SH-SY5Y (cell line): ENCODE measurements at regions not wholly inside any gene's neighbourhood (a gene's known extent, or its start where the extent isn't known, plus 50 kb on each side); places are given as distances from the start of the nearest gene placed in this dataset.

Experiments
- GATA2 ChIP-seq: IDR thresholded peaks from 2 replicates; pipeline ENCODE4 v1.6.1; 2011; ENCODE audit warnings: mild to moderate bottlenecking, low read depth, low read length
- GATA3 ChIP-seq: IDR thresholded peaks from 2 replicates; pipeline ENCODE4 v1.6.1; 2011; ENCODE audit warnings: low read depth, mild to moderate bottlenecking, low read length, moderate library complexity

DNA sequence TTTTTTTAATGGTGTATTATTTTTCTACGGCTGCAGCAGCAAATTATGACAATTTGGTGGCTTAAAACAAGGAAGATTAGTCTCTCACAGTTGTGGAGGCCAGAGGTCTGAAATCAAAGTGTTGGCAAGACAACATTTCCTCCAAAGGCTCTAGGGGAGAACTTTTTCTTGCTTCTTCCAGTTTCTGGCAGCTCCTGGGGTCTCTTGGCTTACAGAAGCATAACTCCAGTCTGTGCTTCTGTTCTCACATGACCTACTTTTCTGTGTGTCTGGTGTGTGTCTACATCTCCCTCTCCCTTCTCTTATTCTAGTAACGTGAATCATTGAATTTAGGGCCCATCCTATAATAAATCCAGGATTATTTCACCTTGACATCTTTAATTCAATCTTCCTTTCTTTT is 551.9 kb upstream of the LUZP2 start:
- TF ChIP-seq GATA3, result no peak
- TF ChIP-seq GATA2, result no peak
